ENCODE measurements at regions not wholly inside any gene's neighbourhood (a gene's known extent, or its start where the extent isn't known, plus 50 kb on each side); places are given as distances from the start of the nearest gene placed in this dataset.

DNA sequence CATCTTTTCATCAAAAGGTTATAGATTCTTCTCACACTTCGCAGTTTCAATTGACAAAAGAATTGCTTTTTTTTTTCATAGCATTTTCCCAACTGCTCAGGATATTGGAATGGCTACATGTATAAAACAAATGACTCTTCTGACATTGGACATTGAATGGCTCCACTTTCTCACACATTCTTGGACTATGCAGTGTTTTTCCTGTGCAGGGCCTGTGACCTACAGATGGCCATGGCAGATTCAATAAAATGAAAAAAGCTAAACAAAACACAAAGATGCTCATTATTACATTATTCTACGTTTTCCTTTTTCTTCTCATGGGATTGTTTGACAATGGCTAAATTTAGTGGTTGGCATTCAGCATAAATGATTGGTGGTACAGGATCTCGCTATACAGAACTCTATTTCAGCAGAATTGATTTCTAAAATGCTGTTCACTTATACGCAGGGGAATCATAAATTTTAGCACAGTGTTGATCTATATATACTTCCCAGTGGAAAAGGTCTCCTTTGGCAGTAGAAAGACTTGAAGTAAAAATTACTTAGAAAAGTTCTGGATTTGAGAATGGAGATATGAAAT lies 115.6 kb upstream of the ADAMTS5 start:
- DNase-seq (ENCODE audit: low spot score), result no peak

DNA sequence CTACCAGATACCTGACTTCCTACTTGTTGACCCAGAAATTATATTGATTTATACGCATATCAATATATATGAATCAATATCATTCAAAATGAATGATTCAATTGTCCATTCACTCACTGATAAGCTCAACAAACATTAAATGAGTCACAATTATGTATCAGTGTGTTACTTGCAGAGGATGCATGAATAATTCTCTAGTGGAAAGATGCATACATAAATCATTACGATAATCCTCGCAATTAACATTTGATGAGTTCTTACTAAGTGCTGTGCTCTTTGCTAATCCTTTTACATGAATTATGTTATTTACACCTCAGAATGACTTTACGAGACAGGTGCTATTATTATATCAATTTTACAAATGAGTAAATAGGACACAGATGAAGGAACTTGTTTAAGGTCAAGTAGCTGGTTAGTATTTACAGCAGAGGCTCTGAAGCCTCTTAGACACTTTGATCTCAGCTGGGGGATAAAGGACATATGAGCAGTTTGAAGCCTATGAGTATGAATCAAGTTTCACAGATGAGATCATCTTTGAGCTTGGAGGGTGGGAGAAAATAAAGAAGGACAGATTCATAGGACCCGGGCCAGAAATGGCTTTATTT lies 112.8 kb upstream of the ADAMTS5 start:
- DNase-seq (ENCODE audit: low spot score), result no peak

DNA sequence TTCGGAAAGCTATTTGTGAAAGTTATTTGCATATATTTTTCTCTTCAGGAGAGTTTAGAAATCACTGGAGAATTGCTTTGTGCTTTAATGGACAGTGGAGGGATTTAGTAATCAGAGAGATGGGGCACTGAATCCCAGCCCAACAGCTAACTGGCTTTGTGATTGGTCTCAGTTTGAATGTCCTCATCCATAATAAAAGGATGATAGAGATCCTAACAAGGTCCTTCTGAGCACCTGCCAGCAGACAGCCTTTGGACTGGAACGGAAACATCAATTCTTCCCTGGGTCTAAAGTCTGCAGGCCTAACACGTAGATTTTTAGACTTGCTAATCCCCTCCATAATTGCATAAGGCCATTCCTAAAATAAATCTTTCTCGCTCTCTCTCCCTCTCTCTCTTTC lies 112.0 kb upstream of the ADAMTS5 start:
- no peak for DNase-seq (ENCODE audit: low spot score)

DNA sequence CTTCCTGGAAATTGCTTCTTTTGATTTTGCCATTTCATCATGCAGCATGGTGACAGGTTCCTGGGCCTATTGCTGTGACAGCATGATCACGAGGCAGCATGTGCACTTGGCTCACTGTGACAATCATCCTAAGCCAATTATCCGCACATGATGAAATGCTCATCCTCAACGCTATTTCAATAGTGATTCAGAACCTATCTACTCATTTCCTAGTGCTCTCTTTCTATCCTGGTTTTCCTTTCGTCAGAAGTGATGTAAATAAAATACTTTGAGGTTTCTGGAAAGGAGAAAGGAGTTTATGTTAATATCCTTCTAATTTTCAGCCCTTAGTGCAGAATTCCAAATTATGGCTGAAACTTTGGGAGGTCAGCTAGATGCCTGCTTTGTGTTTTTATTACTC lies 110.6 kb upstream of the ADAMTS5 start:
- DNase-seq (ENCODE audit: low spot score), result no peak

DNA sequence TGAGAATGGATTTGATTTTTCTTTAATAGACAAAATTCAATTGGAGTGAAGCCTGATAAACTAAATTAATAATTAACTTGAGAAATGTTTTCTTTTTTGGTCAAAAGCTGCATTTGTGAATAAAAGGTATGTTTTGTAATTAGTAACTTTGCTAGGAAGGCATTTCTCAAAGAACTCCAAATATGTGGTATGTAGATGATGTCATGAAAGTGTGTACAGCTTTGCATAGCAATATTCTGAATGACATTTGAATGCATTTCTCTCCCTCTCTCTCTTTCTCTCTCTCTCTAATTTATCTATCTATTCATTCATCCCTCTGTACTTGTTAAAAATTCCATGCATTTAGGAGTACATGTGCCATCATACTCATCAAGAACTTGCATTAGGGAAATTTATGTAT lies 109.1 kb upstream of the ADAMTS5 start:
- no peak for DNase-seq (ENCODE audit: low spot score)

DNA sequence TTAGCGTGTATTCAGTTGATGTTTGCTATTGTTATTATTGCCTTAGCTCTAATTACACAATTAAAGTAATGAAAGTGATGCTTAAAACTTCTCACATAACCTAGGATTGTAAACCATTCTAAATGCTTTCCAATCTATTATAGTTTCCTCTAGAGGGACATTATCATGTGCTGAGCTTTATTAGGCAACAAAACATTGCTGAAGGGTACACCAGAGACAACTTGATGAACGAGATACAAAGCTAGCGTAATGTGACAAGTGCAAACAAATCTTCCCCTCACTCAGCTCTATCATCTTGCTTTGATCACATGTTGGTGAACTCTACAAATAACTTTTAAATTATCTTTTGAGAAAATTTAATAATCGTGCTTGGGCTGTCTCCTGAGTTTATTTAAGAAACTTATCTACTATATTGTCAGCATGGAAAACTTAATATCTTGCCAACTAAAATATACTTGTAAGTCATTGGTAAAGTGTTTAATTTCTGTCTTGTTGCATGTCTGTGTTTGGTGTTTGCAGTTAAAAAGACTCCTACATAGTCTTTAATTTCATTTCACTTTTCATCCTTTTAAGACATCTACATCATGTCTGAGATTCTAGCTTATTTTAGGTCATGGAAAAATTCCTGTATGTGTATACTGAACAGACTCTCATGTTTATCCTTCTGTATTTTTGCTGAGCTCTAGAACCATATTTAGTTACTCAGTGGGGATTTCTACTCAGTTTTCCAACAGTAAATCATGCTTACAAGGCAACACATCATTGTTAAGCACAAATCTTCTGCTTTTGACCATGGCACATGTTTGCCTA lies 104.2 kb upstream of the ADAMTS5 start:
- no peak for DNase-seq (ENCODE audit: low spot score)

DNA sequence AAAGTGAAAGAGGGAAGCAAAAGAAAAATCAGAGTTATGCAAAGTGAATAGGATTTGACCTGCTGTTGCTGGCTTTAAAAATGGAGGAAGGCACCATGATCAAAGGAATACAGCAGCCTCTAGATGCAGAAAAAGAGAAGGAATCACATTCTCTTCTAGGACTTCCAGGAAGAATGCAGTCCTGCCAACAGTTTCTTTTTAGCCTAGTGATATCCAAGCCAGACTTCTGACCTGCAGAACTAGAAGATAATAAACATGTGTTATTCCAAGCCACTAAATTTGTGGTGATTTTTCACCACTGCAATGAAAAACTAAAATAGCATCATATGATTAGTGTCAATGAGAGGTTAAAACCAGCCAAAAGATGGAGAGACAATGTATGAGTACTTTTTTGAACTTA lies 101.9 kb upstream of the ADAMTS5 start:
- no peak for DNase-seq (ENCODE audit: low spot score)

DNA sequence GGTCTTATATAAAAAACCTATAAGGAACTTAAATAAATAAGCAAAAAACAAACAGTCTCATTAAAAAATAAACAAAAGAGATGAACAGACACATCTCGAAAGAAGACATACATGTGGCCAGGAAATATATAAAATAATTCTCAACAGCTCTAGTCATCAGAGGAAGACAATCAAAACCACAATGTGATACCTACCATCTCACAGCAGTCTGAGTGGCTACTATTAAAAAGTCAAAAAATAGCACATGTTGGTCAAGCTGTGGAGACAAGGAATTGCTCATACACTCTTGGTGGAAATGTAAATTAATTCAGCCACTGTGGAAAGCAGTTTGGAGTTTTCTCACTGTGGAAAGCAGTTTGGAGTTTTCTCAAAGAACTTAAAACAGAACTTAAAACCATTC lies 100.3 kb upstream of the ADAMTS5 start:
- no peak for DNase-seq (ENCODE audit: low spot score)

DNA sequence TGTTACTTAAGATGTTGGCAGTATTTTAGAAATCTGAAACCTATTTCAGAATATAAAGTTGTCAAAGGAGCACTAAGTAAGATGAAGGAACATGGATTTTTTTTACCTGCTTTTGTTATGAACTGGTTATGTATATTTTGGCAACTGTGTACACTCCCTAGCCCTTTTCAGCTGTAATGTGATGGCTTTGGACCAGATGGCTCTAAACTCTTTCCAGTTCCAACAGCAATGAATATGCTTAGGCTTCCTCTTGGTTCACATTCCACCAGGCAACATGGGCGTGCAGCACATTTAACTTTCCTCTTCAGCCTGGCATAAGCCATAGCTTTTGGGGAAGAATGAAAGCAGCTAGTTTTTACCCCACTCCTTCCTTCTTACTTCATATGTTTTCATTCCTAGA lies 95.6 kb upstream of the ADAMTS5 start:
- DNase-seq (ENCODE audit: low spot score), result no peak

DNA sequence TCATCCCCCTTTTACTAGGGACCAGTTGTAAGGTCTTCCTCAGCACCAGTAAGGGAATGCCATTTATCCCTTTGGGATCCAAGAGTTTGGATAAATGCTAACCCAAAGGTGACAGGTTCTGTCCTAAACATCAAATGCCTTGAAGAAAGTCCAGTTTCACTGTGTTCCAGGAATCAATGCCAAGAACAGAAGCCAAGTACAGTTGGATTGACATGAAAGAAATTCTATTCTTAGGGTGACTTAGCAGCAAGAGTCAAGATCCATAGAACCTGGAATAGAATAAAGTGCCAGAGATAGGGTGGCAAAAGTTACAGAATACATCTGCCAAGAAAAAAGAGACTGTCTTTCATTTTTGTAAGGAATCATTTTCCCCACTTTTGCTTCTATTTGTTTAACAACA lies 94.9 kb upstream of the ADAMTS5 start:
- DNase-seq (ENCODE audit: low spot score), result no peak

DNA sequence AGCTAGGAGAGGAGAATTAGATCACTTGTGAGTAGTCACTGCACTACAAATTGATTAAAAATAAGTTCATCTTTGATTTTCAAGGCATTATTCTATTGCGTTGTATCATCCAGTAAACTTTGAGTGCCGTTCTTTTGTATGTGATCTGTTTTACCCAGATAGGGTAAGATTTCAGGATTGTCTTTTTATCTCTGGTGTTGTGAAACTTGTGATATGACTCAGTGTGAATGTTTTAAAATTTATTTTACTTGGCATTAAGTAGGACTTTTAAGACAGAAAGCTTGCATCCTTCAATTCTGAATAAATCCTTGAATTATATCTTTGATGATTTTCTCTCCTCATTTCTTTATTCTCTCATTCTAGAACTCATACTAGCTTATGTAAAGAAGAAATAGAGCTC lies 93.3 kb upstream of the ADAMTS5 start:
- DNase-seq (ENCODE audit: low spot score), result no peak

DNA sequence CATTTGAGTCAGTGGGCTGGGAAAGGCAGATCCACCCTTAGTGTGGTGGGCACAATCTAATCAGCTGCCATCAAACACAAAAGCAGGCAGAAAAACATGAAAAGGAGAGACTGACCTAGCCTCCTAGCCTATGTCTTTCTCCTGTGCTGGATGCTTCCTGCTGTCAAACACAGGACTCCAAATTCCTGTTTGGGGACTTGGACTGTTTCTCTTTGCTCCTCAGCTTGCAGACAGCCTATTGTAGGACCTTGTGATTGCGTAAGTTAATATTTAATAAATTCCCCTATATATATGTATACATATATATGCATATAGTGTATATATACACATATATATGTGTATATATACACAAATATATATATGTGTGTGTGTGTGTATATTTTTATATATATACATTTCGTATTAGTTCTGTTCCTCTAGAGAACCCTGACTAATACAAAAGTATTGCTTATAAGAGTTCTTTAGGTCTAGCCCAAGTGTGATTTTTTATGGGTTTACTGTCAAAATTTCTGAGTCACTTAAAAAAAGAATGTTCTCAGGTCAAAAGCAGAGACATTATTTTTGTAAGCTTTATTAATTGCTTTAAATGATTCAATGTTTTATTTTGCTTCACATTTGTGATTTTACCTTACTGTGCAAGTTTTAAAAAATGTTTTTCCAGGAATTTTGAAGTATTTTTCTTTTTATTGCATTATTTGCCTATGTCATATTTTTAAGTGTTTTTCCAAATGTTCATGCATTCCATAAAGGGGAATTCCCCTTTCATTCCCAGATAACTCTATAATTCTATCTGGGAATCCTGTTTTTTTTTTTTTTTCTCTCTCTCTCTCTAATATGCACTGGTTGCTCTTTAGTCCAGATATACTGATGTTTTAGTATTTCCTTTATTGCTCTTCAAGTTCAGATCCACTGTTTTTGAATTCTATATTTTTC lies 92.1 kb upstream of the ADAMTS5 start:
- no peak for DNase-seq (ENCODE audit: low spot score)

DNA sequence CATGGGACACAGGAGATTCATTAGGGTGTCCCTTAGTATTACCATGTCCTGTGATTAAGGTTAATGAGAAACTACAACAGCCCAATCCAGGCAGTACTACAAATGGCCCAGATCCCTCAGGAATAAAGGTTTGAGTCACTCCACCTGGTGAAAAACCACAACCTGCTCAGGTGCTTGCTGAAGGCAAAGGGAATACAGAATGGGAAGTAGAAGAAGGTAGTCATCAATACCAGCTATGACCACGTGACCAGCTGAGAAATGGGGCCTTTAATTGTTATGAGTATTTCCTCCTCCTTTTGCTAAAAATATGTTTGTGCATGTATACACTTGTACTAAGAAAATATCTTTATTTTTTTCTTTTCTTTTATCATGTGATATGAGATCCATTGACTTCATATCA lies 91.1 kb upstream of the ADAMTS5 start:
- no peak for DNase-seq (ENCODE audit: low spot score)

DNA sequence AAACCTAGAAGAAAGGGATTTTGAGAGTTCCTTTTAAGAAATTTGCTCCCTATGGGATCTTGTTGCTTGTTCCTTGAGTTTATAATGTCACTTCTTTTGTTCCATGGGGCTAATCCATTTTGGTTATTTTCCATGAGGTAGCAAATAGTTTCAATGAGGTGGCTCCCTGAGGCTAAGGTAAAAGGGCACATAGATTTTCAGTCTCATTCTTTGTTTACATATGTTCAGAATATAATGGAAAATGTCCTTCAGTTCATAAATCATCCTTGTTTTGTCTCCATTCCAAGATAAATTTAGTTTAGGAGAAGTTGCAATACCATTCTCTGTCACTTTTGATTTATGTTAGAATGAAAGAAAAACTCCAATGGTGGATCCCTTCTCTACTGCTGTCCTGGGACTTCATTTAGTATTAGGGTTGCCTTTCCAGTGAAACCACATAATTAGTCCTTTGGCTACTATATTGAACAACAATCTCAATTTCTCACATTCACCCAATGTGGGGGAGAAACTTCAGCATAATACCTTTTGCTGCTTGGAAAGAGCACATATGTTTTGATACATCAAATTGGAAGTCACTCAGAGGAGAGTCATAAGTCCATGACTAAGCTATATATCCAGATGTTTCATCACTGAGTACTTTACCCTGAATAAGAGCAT lies 80.9 kb upstream of the ADAMTS5 start:
- no peak for DNase-seq (ENCODE audit: low spot score)

DNA sequence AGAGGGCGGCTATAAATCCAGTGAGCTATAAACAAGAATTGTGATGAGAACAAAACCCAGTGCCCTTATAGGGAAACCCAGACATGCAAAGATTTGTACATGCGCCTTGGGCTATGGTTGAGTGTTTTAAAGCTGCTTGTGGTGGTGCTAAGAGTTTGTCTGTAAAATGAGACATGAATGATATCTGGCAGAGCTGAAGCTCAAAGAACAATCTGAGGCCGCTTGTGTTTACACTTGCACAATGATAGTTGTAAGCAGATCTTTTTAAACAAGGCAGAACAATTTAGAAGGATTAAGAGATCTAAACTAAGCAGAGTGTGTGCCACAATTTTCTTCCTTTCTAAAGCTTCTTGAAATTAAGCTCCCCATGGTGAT lies 80.4 kb upstream of the ADAMTS5 start:
- DNase-seq (ENCODE audit: low spot score), result no peak

DNA sequence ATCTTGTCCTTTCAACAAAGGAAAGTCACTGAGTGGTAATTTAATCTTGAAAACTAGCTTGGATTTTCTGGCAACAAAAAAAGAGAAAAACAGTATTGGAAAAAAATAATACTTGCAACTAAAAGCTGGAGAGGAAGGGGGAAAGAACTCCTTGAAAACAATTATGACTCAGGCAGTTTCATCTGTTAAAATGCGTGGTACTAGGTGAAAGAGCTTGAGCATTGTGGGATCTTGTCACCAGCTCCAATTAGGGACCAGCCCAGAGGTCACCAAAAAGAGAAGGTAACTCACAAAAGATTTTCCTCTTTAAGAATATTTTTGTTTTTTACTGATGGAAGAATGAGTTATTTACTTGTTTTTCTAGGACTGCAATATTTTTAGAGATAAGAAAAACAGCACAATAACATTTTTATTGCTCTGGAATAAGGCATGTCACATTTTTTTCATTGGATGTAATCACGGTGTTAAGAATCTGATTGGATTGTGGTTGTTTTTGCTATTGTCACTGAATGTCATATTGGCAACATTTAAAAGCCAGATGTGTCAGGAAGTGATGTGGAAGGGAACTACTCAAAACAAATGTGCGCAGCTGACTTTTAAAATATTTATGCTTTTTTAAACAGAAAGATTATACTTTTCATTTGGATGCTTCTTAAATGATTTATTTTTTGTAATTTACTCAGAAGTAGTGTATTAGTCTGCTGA lies 78.5 kb upstream of the ADAMTS5 start:
- no peak for DNase-seq (ENCODE audit: low spot score)

DNA sequence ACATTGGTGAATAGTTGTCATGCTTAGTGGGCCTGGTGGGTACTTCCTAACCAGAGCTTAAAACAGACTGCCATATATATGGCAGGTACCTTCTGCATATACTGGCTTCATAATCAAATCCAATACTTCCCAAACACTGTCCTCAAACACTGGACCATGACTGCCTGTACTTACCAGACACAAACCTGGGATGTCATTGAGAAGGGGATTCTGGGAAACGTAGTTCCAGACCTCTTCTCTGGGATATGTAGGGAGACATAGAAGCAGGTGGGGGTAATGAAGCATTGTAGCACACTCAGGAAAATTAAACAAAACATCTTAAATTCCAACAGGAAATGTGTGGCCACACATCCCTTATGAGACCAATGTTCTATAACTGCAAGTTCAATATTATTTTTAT lies 76.5 kb upstream of the ADAMTS5 start:
- DNase-seq (ENCODE audit: low spot score), result no peak

DNA sequence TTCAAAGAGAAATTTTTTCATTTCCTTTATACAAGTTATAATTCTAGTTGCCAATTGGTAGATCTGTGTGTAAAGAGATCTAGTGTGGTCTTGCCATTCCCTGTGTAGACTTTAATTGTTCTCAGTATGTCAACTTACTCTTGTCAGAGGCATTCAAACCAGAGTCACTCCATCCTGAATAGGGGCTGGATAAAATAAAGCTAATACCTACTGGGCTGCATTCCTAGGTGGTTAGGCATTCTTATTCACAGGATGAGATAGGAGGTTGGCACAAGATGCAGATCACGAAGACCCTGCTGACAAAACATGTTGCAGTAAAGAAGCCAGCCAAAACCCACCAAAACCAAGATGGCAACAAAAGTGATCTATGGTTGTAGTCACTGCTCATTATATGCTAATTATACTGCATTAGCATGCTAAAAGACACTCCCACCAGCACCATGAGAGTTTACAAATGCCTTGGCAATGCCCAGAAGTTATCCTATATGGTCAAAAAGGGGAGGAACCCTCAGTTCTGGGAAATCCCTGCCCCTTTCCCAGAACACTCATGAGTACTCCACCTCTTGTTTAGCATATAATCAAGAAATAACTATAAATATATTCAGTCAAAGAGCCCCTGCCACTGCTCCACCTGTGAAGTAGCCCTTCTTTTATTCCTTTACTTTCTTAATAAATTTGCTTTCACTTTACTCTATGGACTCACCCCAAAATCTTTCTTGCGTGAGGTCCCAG lies 74.0 kb upstream of the ADAMTS5 start:
- no peak for DNase-seq (ENCODE audit: low spot score)

DNA sequence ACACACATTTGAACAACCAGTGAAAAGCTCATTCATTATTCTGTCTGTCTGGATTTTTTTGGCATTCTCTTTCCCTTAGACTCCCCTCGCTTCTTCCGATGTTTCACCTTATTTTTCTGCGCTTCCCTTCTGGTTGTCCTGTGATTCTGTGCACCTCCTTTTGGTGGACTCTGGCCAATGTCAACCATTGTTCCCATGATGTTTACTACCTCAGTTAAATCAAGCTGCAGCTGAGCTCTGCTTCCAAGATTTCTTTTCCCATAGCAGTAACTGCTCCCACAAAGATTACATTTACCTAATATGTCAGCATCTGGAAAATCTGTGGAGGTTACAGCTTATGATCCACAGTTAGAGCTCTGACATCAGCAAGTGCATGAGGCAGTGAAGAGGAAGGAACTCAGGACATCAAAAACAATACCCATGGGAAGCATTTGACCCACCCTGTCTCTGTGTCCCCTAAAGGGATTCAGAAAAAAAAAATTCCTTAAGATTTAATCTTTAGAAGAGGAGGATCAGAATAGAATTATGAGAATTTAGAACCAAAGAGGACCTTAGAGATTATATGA lies 69.9 kb upstream of the ADAMTS5 start:
- no peak for DNase-seq (ENCODE audit: low spot score)

DNA sequence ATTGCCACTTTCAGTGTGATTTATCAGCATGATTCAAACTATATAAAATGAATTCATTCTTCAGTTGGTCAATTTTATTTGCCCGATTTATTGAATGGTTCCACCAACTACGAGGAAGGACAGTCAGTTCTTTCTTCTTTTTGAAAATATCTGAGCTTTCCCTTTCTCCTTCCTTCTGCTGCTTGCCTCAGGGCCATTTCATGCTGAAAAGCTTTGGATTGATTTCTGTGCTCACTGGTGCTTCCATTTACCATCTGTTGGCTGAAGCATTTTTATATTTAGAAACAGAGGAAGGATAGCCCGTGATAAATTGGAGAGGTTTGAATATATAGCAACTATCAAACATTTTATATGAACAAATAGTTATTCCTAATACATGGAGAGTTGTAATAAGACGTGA lies 68.9 kb upstream of the ADAMTS5 start:
- no peak for DNase-seq (ENCODE audit: low spot score)

Data from mucosa of gallbladder (tissue), 1 donor.